ENCODE measurements at regions not wholly inside any gene's neighbourhood (a gene's known extent, or its start where the extent isn't known, plus 50 kb on each side); places are given as distances from the start of the nearest gene placed in this dataset.

GRCh38 chr4:137307806-137308205, 224.5 kb downstream of the PCDH18 start:
- Histone ChIP-seq H3K4me2 (ENCODE audit: low read length) (no peak overlapping the region), H4K20me1 (ENCODE audit: insufficient read depth) (no peaks in the 10 kb centered on the region), H3K4me1 (ENCODE audit: control insufficient read depth in 1 of 2, insufficient read depth in 2 of 2, low read length in 2 of 2) (no peaks in the 10 kb centered on the region), H3K4me3 (replicated peaks in 1 of 2; ENCODE audit: low read depth in 1 of 2, low read length in 2 of 2) (no peak overlapping the region), H3K27me3 (ENCODE audit: insufficient read depth, low read length) (no peaks in the 10 kb centered on the region), H3K79me2 (ENCODE audit: insufficient read depth, low read length) (no peaks in the 10 kb centered on the region), H2AFZ (ENCODE audit: low read depth, low read length, poor library complexity, severe bottlenecking) (no peak overlapping the region), H3K9me3 (ENCODE audit: control insufficient read depth in 1 of 2, insufficient read depth in 1 of 2, low read depth in 1 of 2, low read length in 2 of 2) (no peaks in the 10 kb centered on the region), H3K9me2 (ENCODE audit: insufficient read depth) (no peaks in the 10 kb centered on the region), H3K9ac (ENCODE audit: low read length) (no peak overlapping the region), H3K36me3 (ENCODE audit: control insufficient read depth in 1 of 2, insufficient read depth in 2 of 2, low read length in 2 of 2) (no peaks in the 10 kb centered on the region), H3K27ac (ENCODE audit: low read depth, low read length) (no peak overlapping the region)
- DNase-seq (ENCODE audit: low read depth, low spot score) (no peak), ATAC-seq (no peak)
- RAD21 ChIA-PET (ENCODE audit: low non-redundant PET in 1 of 2, low total read pairs in 2 of 2, uncharacterized antibody in 2 of 2, unreplicated experiment in 2 of 2), result no interaction called here
- TF ChIP-seq TCF7L2 (IDR thresholded peaks at IDR 0.05; ENCODE audit: borderline replicate concordance, extremely low read depth, insufficient read depth, insufficient read length), result no peak
- no peak for TF ChIP-seq EZH2phosphoT487 (IDR thresholded peaks at IDR 0.05; ENCODE audit: borderline replicate concordance)
- TF ChIP-seq REST (IDR thresholded peaks at IDR 0.05; ENCODE audit: low read depth), result no peak
- TF ChIP-seq CBX3 (IDR thresholded peaks at IDR 0.05; ENCODE audit: low read depth), result no peak
- no peak for TF ChIP-seq CEBPB (IDR thresholded peaks at IDR 0.05; ENCODE audit: low read depth)
- TF ChIP-seq RAD21 (IDR thresholded peaks at IDR 0.05; ENCODE audit: low read depth), result no peak
- no peak for TF ChIP-seq SRF (IDR thresholded peaks at IDR 0.05; ENCODE audit: low read depth)
- intact Hi-C loops (cut with micrococcal nuclease), result no loop called here
- BruUV-seq (replicated peaks), result no TSS peak
- POLR2A ChIA-PET, result no interaction called here
- CTCF ChIA-PET, result no interaction called here

- Histone ChIP-seq H3K9ac (ENCODE audit: low read length) (no peak overlapping the region), H4K20me1 (ENCODE audit: insufficient read depth) (no peaks in the 10 kb centered on the region), H2AFZ (ENCODE audit: low read depth, low read length, poor library complexity, severe bottlenecking) (no peak overlapping the region), H3K9me3 (ENCODE audit: control insufficient read depth in 1 of 2, insufficient read depth in 1 of 2, low read depth in 1 of 2, low read length in 2 of 2) (no peaks in the 10 kb centered on the region), H3K27me3 (ENCODE audit: insufficient read depth, low read length) (no peaks in the 10 kb centered on the region), H3K4me3 (replicated peaks in 1 of 2; ENCODE audit: low read depth in 1 of 2, low read length in 2 of 2) (no peak overlapping the region), H3K4me1 (ENCODE audit: control insufficient read depth in 1 of 2, insufficient read depth in 2 of 2, low read length in 2 of 2) (no peaks in the 10 kb centered on the region), H3K79me2 (ENCODE audit: insufficient read depth, low read length) (no peaks in the 10 kb centered on the region), H3K27ac (ENCODE audit: low read depth, low read length) (no peak overlapping the region), H3K9me2 (ENCODE audit: insufficient read depth) (no peaks in the 10 kb centered on the region), H3K36me3 (ENCODE audit: control insufficient read depth in 1 of 2, insufficient read depth in 2 of 2, low read length in 2 of 2) (no peaks in the 10 kb centered on the region), H3K4me2 (ENCODE audit: low read length) (no peak overlapping the region)
- ATAC-seq (no peak), DNase-seq (ENCODE audit: low read depth, low spot score) (no peak)
- BruUV-seq (replicated peaks), result no TSS peak
- CTCF ChIA-PET, result no interaction called here
- intact Hi-C loops (cut with micrococcal nuclease), result no loop called here
- POLR2A ChIA-PET, result no interaction called here
- RAD21 ChIA-PET (ENCODE audit: low non-redundant PET in 1 of 2, low total read pairs in 2 of 2, uncharacterized antibody in 2 of 2, unreplicated experiment in 2 of 2), result no interaction called here
- TF ChIP-seq SRF (IDR thresholded peaks at IDR 0.05; ENCODE audit: low read depth), result no peak
- TF ChIP-seq FOSL1 (IDR thresholded peaks at IDR 0.05; ENCODE audit: low read depth), result no peak
- TF ChIP-seq ZFX (IDR thresholded peaks at IDR 0.05), result no peak
- TF ChIP-seq EZH2phosphoT487 (IDR thresholded peaks at IDR 0.05; ENCODE audit: borderline replicate concordance), result no peak
- no peak for TF ChIP-seq YY1 (IDR thresholded peaks at IDR 0.05; ENCODE audit: extremely low read depth, insufficient replicate concordance, low read depth, low read length)
- TF ChIP-seq JUND (IDR thresholded peaks at IDR 0.05), result no peak
- TF ChIP-seq EZH2 (IDR thresholded peaks at IDR 0.05), result no peak
- no peak for TF ChIP-seq SIN3A (IDR thresholded peaks at IDR 0.05; ENCODE audit: low read depth)
- TF ChIP-seq POLR2A (IDR thresholded peaks at IDR 0.05; ENCODE audit: borderline replicate concordance, extremely low read depth, insufficient read depth, insufficient read length), result no peak
- no peak for TF ChIP-seq ATF3 (IDR thresholded peaks at IDR 0.05)
- no peak for TF ChIP-seq MAX (IDR thresholded peaks at IDR 0.05)
- TF ChIP-seq SP1 (IDR thresholded peaks at IDR 0.05; ENCODE audit: low read depth), result no peak
- no peak for TF ChIP-seq CTCF (IDR thresholded peaks at IDR 0.05 in 2 of 3, conservative IDR thresholded peaks at IDR 0.05 in 1 of 3; ENCODE audit: borderline replicate concordance in 1 of 3, insufficient read depth in 1 of 3, low read depth in 2 of 3, low read length in 2 of 3)
Observed at GRCh38 chr4:137300776-137301175, 231.5 kb downstream of the PCDH18 start.

Measured in HCT116 (cell line).